Smooth muscle cell (in vitro differentiated cells): ENCODE measurements at regions not wholly inside any gene's neighbourhood (a gene's known extent, or its start where the extent isn't known, plus 50 kb on each side); places are given as distances from the start of the nearest gene placed in this dataset.

Experiments used
- DNase-seq: peaks from one replicate; lab custom pipeline; 2025; ENCODE audit not compliant: unreplicated experiment; lab: John Stamatoyannopoulos, UW
- H2AFZ ChIP-seq: fragments of 200-600 bp; sonication (generic); 2 replicates; pipeline ENCODE4 v1.6.0; 2016; ENCODE audit warnings: antibody characterized with exemption, low read depth, mild to moderate bottlenecking
- H3F3A ChIP-seq: fragments of 200-600 bp; sonication (generic); 2 replicates; pipeline ENCODE4 v1.6.0; 2017; ENCODE audit warnings: antibody characterized with exemption, low read depth
- H3K27ac ChIP-seq: fragments of 200-600 bp; sonication (generic); 2 replicates; pipeline ENCODE4 v1.5.1; 2016; ENCODE audit warnings: low read depth, mild to moderate bottlenecking
- H3K27me3 ChIP-seq: fragments of 200-600 bp; sonication (generic); 2 replicates; pipeline ENCODE4 v1.6.1; 2016; ENCODE audit warnings: low read depth, mild to moderate bottlenecking
- H3K36me3 ChIP-seq: fragments of 200-600 bp; sonication (generic); 2 replicates; pipeline ENCODE4 v1.5.1; 2016; ENCODE audit warnings: low read depth
- H3K4me1 ChIP-seq: fragments of 200-600 bp; sonication (generic); 2 replicates; pipeline ENCODE4 v1.5.1; 2016; ENCODE audit warnings: low read depth
- H3K4me2 ChIP-seq: fragments of 200-600 bp; sonication (generic); 2 replicates; pipeline ENCODE4 v1.6.0; 2016; ENCODE audit warnings: mild to moderate bottlenecking
- H3K4me3 ChIP-seq: fragments of 200-600 bp; sonication (generic); 2 replicates; pipeline ENCODE4 v1.5.1; 2016; ENCODE audit warnings: mild to moderate bottlenecking
- H3K79me2 ChIP-seq: fragments of 200-600 bp; sonication (generic); 2 replicates; pipeline ENCODE4 v1.6.0; 2016; ENCODE audit warnings: low read depth, mild to moderate bottlenecking
- H3K9ac ChIP-seq: fragments of 200-600 bp; sonication (generic); 2 replicates; pipeline ENCODE4 v1.6.0; 2016; ENCODE audit warnings: low read depth
- H3K9me3 ChIP-seq: fragments of 200-600 bp; sonication (generic); replicated peaks from 2 replicates; pipeline ENCODE4 v1.5.1; 2016; ENCODE audit warnings: low read depth
- H4K20me1 ChIP-seq: fragments of 200-600 bp; sonication (generic); 2 replicates; pipeline ENCODE4 v1.6.0; 2016; ENCODE audit warnings: low read depth
- WGBS: methylation state at CpG from one replicate; pipeline ENCODE4 v1.1.7; 2016; ENCODE audit warnings: low lambda C conversion rate; 5-methylcytosine and 5-hydroxymethylcytosine counted together
- TF ChIP-seq, protein P1 (sequence below): fragments of 200-600 bp; sonication (generic); IDR thresholded peaks from 2 replicates; pipeline ENCODE4 v1.5.1; 2017; ENCODE audit warnings: borderline replicate concordance, mild to moderate bottlenecking, antibody characterized with exemption; ENCODE audit not compliant: insufficient read depth, poor library complexity, severe bottlenecking

GRCh38 chr22:44603767-44604166, 98.2 kb upstream of the PRR5 start:
- 68% methylated on average over 11 of the region's 11 CpGs for WGBS
- TF ChIP-seq, protein P1, sequence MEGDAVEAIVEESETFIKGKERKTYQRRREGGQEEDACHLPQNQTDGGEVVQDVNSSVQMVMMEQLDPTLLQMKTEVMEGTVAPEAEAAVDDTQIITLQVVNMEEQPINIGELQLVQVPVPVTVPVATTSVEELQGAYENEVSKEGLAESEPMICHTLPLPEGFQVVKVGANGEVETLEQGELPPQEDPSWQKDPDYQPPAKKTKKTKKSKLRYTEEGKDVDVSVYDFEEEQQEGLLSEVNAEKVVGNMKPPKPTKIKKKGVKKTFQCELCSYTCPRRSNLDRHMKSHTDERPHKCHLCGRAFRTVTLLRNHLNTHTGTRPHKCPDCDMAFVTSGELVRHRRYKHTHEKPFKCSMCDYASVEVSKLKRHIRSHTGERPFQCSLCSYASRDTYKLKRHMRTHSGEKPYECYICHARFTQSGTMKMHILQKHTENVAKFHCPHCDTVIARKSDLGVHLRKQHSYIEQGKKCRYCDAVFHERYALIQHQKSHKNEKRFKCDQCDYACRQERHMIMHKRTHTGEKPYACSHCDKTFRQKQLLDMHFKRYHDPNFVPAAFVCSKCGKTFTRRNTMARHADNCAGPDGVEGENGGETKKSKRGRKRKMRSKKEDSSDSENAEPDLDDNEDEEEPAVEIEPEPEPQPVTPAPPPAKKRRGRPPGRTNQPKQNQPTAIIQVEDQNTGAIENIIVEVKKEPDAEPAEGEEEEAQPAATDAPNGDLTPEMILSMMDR, result no peak
- H3K79me2 ChIP-seq, result no peaks in the 10 kb centered on the region
- H3K9ac ChIP-seq, result no peak overlapping the region
- no peak overlapping the region for H3K27ac ChIP-seq
- H3K27me3 ChIP-seq, result no peaks in the 10 kb centered on the region
- H3K4me3 ChIP-seq, result no peak overlapping the region
- no peak for DNase-seq
- H2AFZ ChIP-seq, result no peak overlapping the region
- no peaks in the 10 kb centered on the region for H3K9me3 ChIP-seq
- H4K20me1 ChIP-seq, result no peaks in the 10 kb centered on the region
- no peaks in the 10 kb centered on the region for H3F3A ChIP-seq
- H3K4me1 ChIP-seq, result no peaks in the 10 kb centered on the region
- H3K4me2 ChIP-seq, result no peak overlapping the region
- H3K36me3 ChIP-seq, result no peaks in the 10 kb centered on the region

- no peaks in the 10 kb centered on the region for H3K9me3 ChIP-seq
- H3K4me3 ChIP-seq, result no peak overlapping the region
- no peaks in the 10 kb centered on the region for H3K4me1 ChIP-seq
- H3K79me2 ChIP-seq, result no peaks in the 10 kb centered on the region
- no peak overlapping the region for H2AFZ ChIP-seq
- no peaks in the 10 kb centered on the region for H4K20me1 ChIP-seq
- no peaks in the 10 kb centered on the region for H3F3A ChIP-seq
- DNase-seq, result no peak
- H3K27me3 ChIP-seq, result no peaks in the 10 kb centered on the region
- TF ChIP-seq, protein P1, result no peak
- no peak overlapping the region for H3K27ac ChIP-seq
- H3K9ac ChIP-seq, result no peak overlapping the region
- no peak overlapping the region for H3K4me2 ChIP-seq
- H3K36me3 ChIP-seq, result no peaks in the 10 kb centered on the region
- WGBS, result 89% methylated on average over 5 of the region's 5 CpGs
Measured at GRCh38 chr22:44601725-44602124, 100.3 kb upstream of the PRR5 start.

GRCh38 chr22:44601189-44601588, 100.8 kb upstream of the PRR5 start:
- WGBS, result 93% methylated on average over 7 of the region's 7 CpGs
- Histone ChIP-seq H3K4me3 (no peak overlapping the region), H3K4me2 (no peak overlapping the region), H3K27me3 (no peaks in the 10 kb centered on the region), H3K79me2 (no peaks in the 10 kb centered on the region), H3K4me1 (no peaks in the 10 kb centered on the region), H2AFZ (no peak overlapping the region), H3K9me3 (no peaks in the 10 kb centered on the region), H3K36me3 (no peaks in the 10 kb centered on the region), H3K9ac (no peak overlapping the region), H3K27ac (no peak overlapping the region), H4K20me1 (no peaks in the 10 kb centered on the region), H3F3A (no peaks in the 10 kb centered on the region)
- DNase-seq, result no peak
- TF ChIP-seq, protein P1, result no peak

GRCh38 chr22:44600207-44600785, 101.7 kb upstream of the PRR5 start:
- WGBS, result 92% methylated on average over 13 of the region's 13 CpGs
- Histone ChIP-seq H3K79me2 (no peaks in the 10 kb centered on the region), H3K9ac (no peak overlapping the region), H3K4me3 (no peak overlapping the region), H2AFZ (no peak overlapping the region), H3K9me3 (no peaks in the 10 kb centered on the region), H3F3A (no peaks in the 10 kb centered on the region), H4K20me1 (no peaks in the 10 kb centered on the region), H3K27me3 (no peaks in the 10 kb centered on the region), H3K4me2 (no peak overlapping the region), H3K36me3 (no peaks in the 10 kb centered on the region), H3K27ac (no peak overlapping the region), H3K4me1 (peaks cover 7% of the 10 kb centered on the region)
- DNase-seq, result no peak
- TF ChIP-seq, protein P1, result no peak
